OCI-LY3 (cell line): ENCODE measurements at regions not wholly inside any gene's neighbourhood (a gene's known extent, or its start where the extent isn't known, plus 50 kb on each side); places are given as distances from the start of the nearest gene placed in this dataset.

Experiments used
- H2AFZ ChIP-seq: fragments of 200-600, 300-600 bp; shearing (Covaris generic); 2 replicates; pipeline ENCODE4 v1.6.0; 2014; ENCODE audit warnings: antibody characterized with exemption, low read depth, low read length
- H3K27ac ChIP-seq: fragments of 200-600, 300-600 bp; sonication (generic); 2 replicates; pipeline ENCODE4 v1.5.1; 2014; ENCODE audit warnings: mild to moderate bottlenecking, low read length, moderate library complexity, mixed read lengths
- H3K27me3 ChIP-seq: fragments of 200-600, 300-600 bp; sonication (generic); 2 replicates; pipeline ENCODE4 v1.6.1; 2014; ENCODE audit warnings: low read depth, low read length, mixed read lengths
- H3K36me3 ChIP-seq: fragments of 200-600, 300-600 bp; sonication (generic); replicated peaks from 2 replicates; pipeline ENCODE3; 2014; ENCODE audit warnings: low read depth, low read length, mixed read lengths
- H3K4me1 ChIP-seq: fragments of 300-600, 200-600 bp; sonication (generic); 2 replicates; pipeline ENCODE4 v1.6.1; 2014; ENCODE audit warnings: low read length, mixed read lengths
- H3K4me2 ChIP-seq: fragments of 200-600, 300-600 bp; sonication (generic); 2 replicates; pipeline ENCODE4 v1.6.1; 2014; ENCODE audit warnings: low read length, mixed read lengths
- H3K4me3 ChIP-seq: fragments of 300-600, 200-600 bp; sonication (generic); 2 replicates; pipeline ENCODE4 v1.5.1; 2014; ENCODE audit warnings: antibody characterized with exemption, mild to moderate bottlenecking, low read length, moderate library complexity
- H3K79me2 ChIP-seq: fragments of 300-600, 200-600 bp; shearing (Covaris generic); 2 replicates; pipeline ENCODE4 v1.6.1; 2014; ENCODE audit warnings: mild to moderate bottlenecking, low read length, mixed read lengths
- H3K9ac ChIP-seq: fragments of 300-600, 200-600 bp; shearing (Covaris generic); 2 replicates; pipeline ENCODE4 v1.6.0; 2014; ENCODE audit warnings: mild to moderate bottlenecking, low read length, moderate library complexity
- H3K9me3 ChIP-seq: fragments of 200-600, 300-600 bp; shearing (Covaris generic); 2 replicates; pipeline ENCODE4 v1.6.1; 2014; ENCODE audit warnings: low read length, mixed read lengths; ENCODE audit not compliant: insufficient read depth
- H4K20me1 ChIP-seq: fragments of 200-600, 300-600 bp; sonication (generic); 2 replicates; pipeline ENCODE4 v1.6.1; 2016; ENCODE audit warnings: low read length, mixed read lengths; ENCODE audit not compliant: insufficient read depth
- EZH2phosphoT487 ChIP-seq: fragments of 200-600 bp; shearing (Covaris generic); IDR thresholded peaks from 2 replicates; pipeline ENCODE4 v1.6.1; 2018; ENCODE audit warnings: antibody characterized with exemption, mixed run types, low read depth
- TF ChIP-seq, protein P1 (sequence below): fragments of 200-600, 300-600 bp; sonication (generic); IDR thresholded peaks from 2 replicates; pipeline ENCODE4 v1.5.1; 2014; ENCODE audit warnings: antibody characterized with exemption, low read length, low read depth

DNA sequence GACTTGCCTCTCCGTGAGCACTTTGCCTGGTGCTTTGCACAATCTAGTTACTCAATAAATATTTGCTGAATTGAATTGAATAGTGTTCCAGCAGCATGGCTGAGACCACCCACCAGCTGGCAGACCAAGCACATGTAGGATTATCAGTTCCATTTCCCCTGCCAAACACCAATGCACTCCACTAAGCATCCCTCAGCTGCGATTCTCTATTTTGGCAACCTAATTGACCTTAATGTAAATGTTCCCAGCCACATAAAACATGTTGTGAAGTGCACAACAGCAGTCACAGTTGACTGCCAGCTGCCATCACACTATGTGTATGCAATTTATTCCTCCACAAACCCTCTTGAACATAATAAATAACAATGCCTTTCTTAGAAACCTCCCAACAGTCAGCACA, 1879.4 kb upstream of the PIK3C3 start:
- Histone ChIP-seq H3K27ac (no peak overlapping the region), H3K4me3 (no peak overlapping the region), H3K9ac (no peak overlapping the region), H4K20me1 (no peaks in the 10 kb centered on the region), H3K9me3 (no peaks in the 10 kb centered on the region), H3K27me3 (no peaks in the 10 kb centered on the region), H2AFZ (no peak overlapping the region), H3K4me2 (no peak overlapping the region), H3K79me2 (no peaks in the 10 kb centered on the region), H3K4me1 (no peaks in the 10 kb centered on the region), H3K36me3 (no peaks in the 10 kb centered on the region)
- no peak for TF ChIP-seq EZH2phosphoT487
- TF ChIP-seq, protein P1, sequence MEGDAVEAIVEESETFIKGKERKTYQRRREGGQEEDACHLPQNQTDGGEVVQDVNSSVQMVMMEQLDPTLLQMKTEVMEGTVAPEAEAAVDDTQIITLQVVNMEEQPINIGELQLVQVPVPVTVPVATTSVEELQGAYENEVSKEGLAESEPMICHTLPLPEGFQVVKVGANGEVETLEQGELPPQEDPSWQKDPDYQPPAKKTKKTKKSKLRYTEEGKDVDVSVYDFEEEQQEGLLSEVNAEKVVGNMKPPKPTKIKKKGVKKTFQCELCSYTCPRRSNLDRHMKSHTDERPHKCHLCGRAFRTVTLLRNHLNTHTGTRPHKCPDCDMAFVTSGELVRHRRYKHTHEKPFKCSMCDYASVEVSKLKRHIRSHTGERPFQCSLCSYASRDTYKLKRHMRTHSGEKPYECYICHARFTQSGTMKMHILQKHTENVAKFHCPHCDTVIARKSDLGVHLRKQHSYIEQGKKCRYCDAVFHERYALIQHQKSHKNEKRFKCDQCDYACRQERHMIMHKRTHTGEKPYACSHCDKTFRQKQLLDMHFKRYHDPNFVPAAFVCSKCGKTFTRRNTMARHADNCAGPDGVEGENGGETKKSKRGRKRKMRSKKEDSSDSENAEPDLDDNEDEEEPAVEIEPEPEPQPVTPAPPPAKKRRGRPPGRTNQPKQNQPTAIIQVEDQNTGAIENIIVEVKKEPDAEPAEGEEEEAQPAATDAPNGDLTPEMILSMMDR: no peak

DNA sequence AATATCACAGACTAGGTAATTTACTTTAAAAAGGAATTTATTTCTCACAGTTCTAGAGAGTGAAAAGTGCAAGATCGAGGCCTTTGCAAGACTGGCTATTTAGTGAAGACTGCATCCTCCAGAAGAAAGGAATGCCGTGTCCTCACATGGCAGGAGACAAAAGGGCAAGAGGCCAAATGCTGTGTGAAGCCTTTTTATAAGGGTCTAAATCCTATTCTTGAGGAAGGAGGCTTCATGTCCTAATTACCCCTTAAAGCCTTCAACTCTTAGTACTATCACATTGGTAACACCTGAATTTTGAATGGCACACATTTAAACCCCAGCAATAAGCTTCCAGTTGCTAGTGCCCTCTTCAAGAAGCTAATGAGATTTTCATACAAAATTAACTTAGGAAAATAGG, 1882.3 kb upstream of the PIK3C3 start:
- peaks cover 3% of the 10 kb centered on the region; the same call in 1 of the 2 replicates for H3K9me3 ChIP-seq
- H3K4me3 ChIP-seq: no peak overlapping the region
- H3K36me3 ChIP-seq: no peaks in the 10 kb centered on the region
- no peak overlapping the region for H3K9ac ChIP-seq
- no peaks in the 10 kb centered on the region for H4K20me1 ChIP-seq
- no peak overlapping the region for H2AFZ ChIP-seq
- no peak overlapping the region for H3K4me2 ChIP-seq
- no peaks in the 10 kb centered on the region for H3K27me3 ChIP-seq
- no peak overlapping the region for H3K27ac ChIP-seq
- no peaks in the 10 kb centered on the region for H3K4me1 ChIP-seq
- H3K79me2 ChIP-seq: no peaks in the 10 kb centered on the region
- TF ChIP-seq EZH2phosphoT487: no peak
- TF ChIP-seq, protein P1: no peak

DNA sequence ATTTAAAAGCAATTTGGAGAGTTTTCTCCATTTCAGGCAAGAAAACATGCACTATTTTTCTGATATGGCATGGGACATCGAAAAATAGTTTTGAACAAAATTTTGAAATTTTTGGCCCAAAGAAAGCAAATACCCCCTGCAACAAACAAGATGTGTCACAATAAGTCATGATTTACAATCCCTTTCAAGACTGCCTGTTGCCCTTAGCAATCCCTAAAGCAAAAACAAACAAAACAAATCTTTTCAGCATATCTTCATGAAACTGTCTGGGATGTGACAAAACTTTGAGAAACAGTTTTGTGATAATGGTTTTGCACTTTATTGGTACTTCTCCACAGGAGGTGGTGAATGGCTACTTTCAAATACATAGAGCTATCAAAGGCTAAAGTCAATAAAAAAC, 1888.7 kb upstream of the PIK3C3 start:
- no peaks in the 10 kb centered on the region for H3K36me3 ChIP-seq
- no peak overlapping the region for H3K4me2 ChIP-seq
- no peak overlapping the region for H3K9ac ChIP-seq
- H2AFZ ChIP-seq: no peak overlapping the region
- peaks cover 2% of the 10 kb centered on the region for H3K4me1 ChIP-seq
- H3K79me2 ChIP-seq: no peaks in the 10 kb centered on the region
- H3K27ac ChIP-seq: no peak overlapping the region
- no peaks in the 10 kb centered on the region for H4K20me1 ChIP-seq
- TF ChIP-seq EZH2phosphoT487: no peak
- TF ChIP-seq, protein P1: no peak
- H3K9me3 ChIP-seq: peaks cover 3% of the 10 kb centered on the region; the same call in 1 of the 2 replicates
- no peaks in the 10 kb centered on the region for H3K27me3 ChIP-seq
- H3K4me3 ChIP-seq: no peak overlapping the region

DNA sequence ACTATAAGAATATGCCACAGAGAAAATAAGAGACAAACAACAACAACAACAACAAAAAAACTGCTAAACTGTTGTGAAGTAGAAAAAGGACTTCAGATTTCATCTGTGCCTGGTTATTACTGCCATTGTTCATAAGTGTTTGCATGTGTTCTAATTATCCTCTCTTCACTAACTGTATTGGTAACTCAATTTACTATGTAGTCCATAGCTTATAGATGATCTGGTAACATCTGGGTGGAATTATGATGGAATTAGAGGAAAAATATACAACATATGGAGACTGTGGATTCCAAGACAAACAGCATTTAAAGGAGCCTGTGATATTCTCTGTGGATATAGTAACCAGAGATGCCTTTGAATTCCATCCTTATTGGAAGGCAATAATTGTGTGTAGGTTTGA, 1891.5 kb upstream of the PIK3C3 start:
- no peaks in the 10 kb centered on the region for H3K9me3 ChIP-seq
- TF ChIP-seq, protein P1: no peak
- no peak for TF ChIP-seq EZH2phosphoT487
- no peak overlapping the region for H3K4me2 ChIP-seq
- no peaks in the 10 kb centered on the region for H3K36me3 ChIP-seq
- no peaks in the 10 kb centered on the region for H3K79me2 ChIP-seq
- H3K9ac ChIP-seq: no peak overlapping the region
- H3K4me1 ChIP-seq: peaks cover 12% of the 10 kb centered on the region
- no peaks in the 10 kb centered on the region for H3K27me3 ChIP-seq
- no peak overlapping the region for H3K27ac ChIP-seq
- no peak overlapping the region for H2AFZ ChIP-seq
- H3K4me3 ChIP-seq: no peak overlapping the region
- H4K20me1 ChIP-seq: no peaks in the 10 kb centered on the region
